ENCODE measurements at regions not wholly inside any gene's neighbourhood (a gene's known extent, or its start where the extent isn't known, plus 50 kb on each side); places are given as distances from the start of the nearest gene placed in this dataset.

GRCh38 chr16:51404386-51404785, 253.3 kb upstream of the SALL1 start:
- Histone ChIP-seq H3K9me3 (ENCODE audit: control insufficient read depth, low read length) (no peaks in the 10 kb centered on the region), H3K27me3 (replicated peaks; ENCODE audit: control insufficient read depth, insufficient read depth, low read length, poor library complexity, severe bottlenecking) (no peaks in the 10 kb centered on the region), H3K36me3 (ENCODE audit: control insufficient read depth, insufficient read depth, low read length) (no peaks in the 10 kb centered on the region), H3K27ac (ENCODE audit: insufficient read depth, low read length, poor library complexity, severe bottlenecking) (no peak overlapping the region), H3K4me3 (ENCODE audit: insufficient read depth, low read depth, low read length, poor library complexity, severe bottlenecking) (no peak overlapping the region), H3K4me1 (ENCODE audit: control insufficient read depth, insufficient read depth, low read length, poor library complexity, severe bottlenecking) (no peaks in the 10 kb centered on the region)
- DNase-seq, result no peak

GRCh38 chr16:51402785-51403184, 251.7 kb upstream of the SALL1 start:
- DNase-seq, result no peak
- no peaks in the 10 kb centered on the region for H3K4me1 ChIP-seq (ENCODE audit: control insufficient read depth, insufficient read depth, low read length, poor library complexity, severe bottlenecking)

GRCh38 chr16:51402298-51402697, 251.2 kb upstream of the SALL1 start:
- Histone ChIP-seq H3K27ac (ENCODE audit: insufficient read depth, low read length, poor library complexity, severe bottlenecking) (no peak overlapping the region), H3K4me3 (ENCODE audit: insufficient read depth, low read depth, low read length, poor library complexity, severe bottlenecking) (no peak overlapping the region), H3K36me3 (ENCODE audit: control insufficient read depth, insufficient read depth, low read length) (no peaks in the 10 kb centered on the region), H3K4me1 (ENCODE audit: control insufficient read depth, insufficient read depth, low read length, poor library complexity, severe bottlenecking) (no peaks in the 10 kb centered on the region), H3K27me3 (replicated peaks; ENCODE audit: control insufficient read depth, insufficient read depth, low read length, poor library complexity, severe bottlenecking) (no peaks in the 10 kb centered on the region), H3K9me3 (ENCODE audit: control insufficient read depth, low read length) (no peaks in the 10 kb centered on the region)
- no peak for DNase-seq

More at GRCh38 chr16:51402785-51403184, 251.7 kb upstream of the SALL1 start:
- H3K36me3 ChIP-seq (ENCODE audit: control insufficient read depth, insufficient read depth, low read length), result no peaks in the 10 kb centered on the region
- H3K27ac ChIP-seq (ENCODE audit: insufficient read depth, low read length, poor library complexity, severe bottlenecking), result no peak overlapping the region
- no peak overlapping the region for H3K4me3 ChIP-seq (ENCODE audit: insufficient read depth, low read depth, low read length, poor library complexity, severe bottlenecking)
- no peaks in the 10 kb centered on the region for H3K27me3 ChIP-seq (replicated peaks; ENCODE audit: control insufficient read depth, insufficient read depth, low read length, poor library complexity, severe bottlenecking)
- H3K9me3 ChIP-seq (ENCODE audit: control insufficient read depth, low read length), result no peaks in the 10 kb centered on the region

GRCh38 chr16:51401673-51402072, 250.6 kb upstream of the SALL1 start:
- Histone ChIP-seq H3K36me3 (ENCODE audit: control insufficient read depth, insufficient read depth, low read length) (no peaks in the 10 kb centered on the region), H3K27me3 (replicated peaks; ENCODE audit: control insufficient read depth, insufficient read depth, low read length, poor library complexity, severe bottlenecking) (no peaks in the 10 kb centered on the region), H3K4me1 (ENCODE audit: control insufficient read depth, insufficient read depth, low read length, poor library complexity, severe bottlenecking) (no peaks in the 10 kb centered on the region), H3K27ac (ENCODE audit: insufficient read depth, low read length, poor library complexity, severe bottlenecking) (no peak overlapping the region), H3K9me3 (ENCODE audit: control insufficient read depth, low read length) (no peaks in the 10 kb centered on the region), H3K4me3 (ENCODE audit: insufficient read depth, low read depth, low read length, poor library complexity, severe bottlenecking) (no peak overlapping the region)
- no peak for DNase-seq

- Histone ChIP-seq H3K4me1 (ENCODE audit: control insufficient read depth, insufficient read depth, low read length, poor library complexity, severe bottlenecking) (no peaks in the 10 kb centered on the region), H3K9me3 (ENCODE audit: control insufficient read depth, low read length) (no peaks in the 10 kb centered on the region), H3K27me3 (replicated peaks; ENCODE audit: control insufficient read depth, insufficient read depth, low read length, poor library complexity, severe bottlenecking) (no peaks in the 10 kb centered on the region), H3K4me3 (ENCODE audit: insufficient read depth, low read depth, low read length, poor library complexity, severe bottlenecking) (no peak overlapping the region), H3K36me3 (ENCODE audit: control insufficient read depth, insufficient read depth, low read length) (no peaks in the 10 kb centered on the region), H3K27ac (ENCODE audit: insufficient read depth, low read length, poor library complexity, severe bottlenecking) (no peak overlapping the region)
- DNase-seq, result no peak
These were observed 249.0 kb upstream of the SALL1 start for GRCh38 chr16:51399908-51400670.

- H3K27ac ChIP-seq (ENCODE audit: insufficient read depth, low read length, poor library complexity, severe bottlenecking), result no peak overlapping the region
- no peak for DNase-seq
These were observed 243.4 kb upstream of the SALL1 start for GRCh38 chr16:51394421-51394820.

GRCh38 chr16:51393381-51394005, 242.4 kb upstream of the SALL1 start:
- no peaks in the 10 kb centered on the region for H3K4me1 ChIP-seq (ENCODE audit: control insufficient read depth, insufficient read depth, low read length, poor library complexity, severe bottlenecking)
- no peaks in the 10 kb centered on the region for H3K36me3 ChIP-seq (ENCODE audit: control insufficient read depth, insufficient read depth, low read length)
- H3K27ac ChIP-seq (ENCODE audit: insufficient read depth, low read length, poor library complexity, severe bottlenecking), result no peak overlapping the region
- no peak for DNase-seq
- no peaks in the 10 kb centered on the region for H3K27me3 ChIP-seq (replicated peaks; ENCODE audit: control insufficient read depth, insufficient read depth, low read length, poor library complexity, severe bottlenecking)
- no peak overlapping the region for H3K4me3 ChIP-seq (ENCODE audit: insufficient read depth, low read depth, low read length, poor library complexity, severe bottlenecking)
- no peaks in the 10 kb centered on the region for H3K9me3 ChIP-seq (ENCODE audit: control insufficient read depth, low read length)

More at GRCh38 chr16:51394421-51394820, 243.4 kb upstream of the SALL1 start:
- Histone ChIP-seq H3K4me3 (ENCODE audit: insufficient read depth, low read depth, low read length, poor library complexity, severe bottlenecking) (no peak overlapping the region), H3K9me3 (ENCODE audit: control insufficient read depth, low read length) (no peaks in the 10 kb centered on the region), H3K4me1 (ENCODE audit: control insufficient read depth, insufficient read depth, low read length, poor library complexity, severe bottlenecking) (no peaks in the 10 kb centered on the region), H3K27me3 (replicated peaks; ENCODE audit: control insufficient read depth, insufficient read depth, low read length, poor library complexity, severe bottlenecking) (no peaks in the 10 kb centered on the region), H3K36me3 (ENCODE audit: control insufficient read depth, insufficient read depth, low read length) (no peaks in the 10 kb centered on the region)

- no peaks in the 10 kb centered on the region for H3K9me3 ChIP-seq (ENCODE audit: control insufficient read depth, low read length)
- H3K4me3 ChIP-seq (ENCODE audit: insufficient read depth, low read depth, low read length, poor library complexity, severe bottlenecking), result no peak overlapping the region
- no peaks in the 10 kb centered on the region for H3K27me3 ChIP-seq (replicated peaks; ENCODE audit: control insufficient read depth, insufficient read depth, low read length, poor library complexity, severe bottlenecking)
- no peak overlapping the region for H3K27ac ChIP-seq (ENCODE audit: insufficient read depth, low read length, poor library complexity, severe bottlenecking)
- DNase-seq, result no peak
- H3K36me3 ChIP-seq (ENCODE audit: control insufficient read depth, insufficient read depth, low read length), result no peaks in the 10 kb centered on the region
- no peaks in the 10 kb centered on the region for H3K4me1 ChIP-seq (ENCODE audit: control insufficient read depth, insufficient read depth, low read length, poor library complexity, severe bottlenecking)
These were observed 241.6 kb upstream of the SALL1 start for GRCh38 chr16:51392521-51393187.

GRCh38 chr16:51391798-51392511, 240.9 kb upstream of the SALL1 start:
- no peaks in the 10 kb centered on the region for H3K4me1 ChIP-seq (ENCODE audit: control insufficient read depth, insufficient read depth, low read length, poor library complexity, severe bottlenecking)
- H3K9me3 ChIP-seq (ENCODE audit: control insufficient read depth, low read length), result no peaks in the 10 kb centered on the region
- no peaks in the 10 kb centered on the region for H3K36me3 ChIP-seq (ENCODE audit: control insufficient read depth, insufficient read depth, low read length)
- no peak for DNase-seq
- no peak overlapping the region for H3K27ac ChIP-seq (ENCODE audit: insufficient read depth, low read length, poor library complexity, severe bottlenecking)
- no peaks in the 10 kb centered on the region for H3K27me3 ChIP-seq (replicated peaks; ENCODE audit: control insufficient read depth, insufficient read depth, low read length, poor library complexity, severe bottlenecking)
- no peak overlapping the region for H3K4me3 ChIP-seq (ENCODE audit: insufficient read depth, low read depth, low read length, poor library complexity, severe bottlenecking)

Data from effector memory CD4-positive, alpha-beta T cell (primary cell).